GM21528 (cell line): ENCODE measurements at regions not wholly inside any gene's neighbourhood (a gene's known extent, or its start where the extent isn't known, plus 50 kb on each side); places are given as distances from the start of the nearest gene placed in this dataset.

ENCODE experiments used
- ATAC-seq: cut with Tn5 transposase; IDR thresholded peaks from one replicate; pipeline ENCODE4 v1.9.1; 2021; ENCODE audit warnings: mild to moderate bottlenecking, moderate library complexity; ENCODE audit not compliant: unreplicated experiment, low FRiP score

DNA sequence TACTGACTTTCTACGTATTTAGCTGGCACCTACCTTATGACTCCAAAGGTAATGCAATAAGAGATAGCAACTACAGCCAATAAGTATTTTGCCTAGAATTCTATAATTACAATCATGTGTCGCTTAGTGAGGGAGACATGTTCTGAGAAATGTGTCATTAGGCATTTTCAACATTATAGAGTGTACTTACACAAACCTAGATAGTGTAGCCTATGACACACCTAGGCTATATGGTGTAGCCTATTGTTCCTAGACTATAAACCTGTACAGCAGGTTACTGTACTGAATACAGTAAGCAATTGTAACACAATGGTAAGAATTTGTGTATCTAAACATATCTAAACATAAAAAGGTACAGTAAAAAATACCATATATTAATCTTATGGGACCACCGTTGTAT lies 363.4 kb upstream of the DPH6 start:
- ATAC-seq: no peak

DNA sequence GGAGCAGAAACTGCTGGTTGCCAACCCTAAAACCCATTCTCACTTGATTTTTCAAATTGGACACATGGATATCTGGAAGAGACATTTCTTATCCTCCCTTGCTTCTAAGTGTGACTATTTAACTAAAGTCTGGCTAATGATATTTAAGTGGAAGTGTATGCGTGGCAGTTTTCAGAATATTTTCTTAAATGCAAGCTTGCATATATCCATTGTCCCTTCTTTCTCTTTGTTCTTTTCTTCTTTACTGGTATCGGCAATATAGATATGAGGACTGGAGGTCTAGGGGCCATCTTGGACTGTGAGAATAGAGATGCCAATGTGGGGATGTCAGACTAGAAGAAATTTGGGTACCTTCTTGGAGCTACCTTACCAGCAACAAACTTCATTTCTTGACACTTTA lies 364.3 kb upstream of the DPH6 start:
- ATAC-seq: no peak

DNA sequence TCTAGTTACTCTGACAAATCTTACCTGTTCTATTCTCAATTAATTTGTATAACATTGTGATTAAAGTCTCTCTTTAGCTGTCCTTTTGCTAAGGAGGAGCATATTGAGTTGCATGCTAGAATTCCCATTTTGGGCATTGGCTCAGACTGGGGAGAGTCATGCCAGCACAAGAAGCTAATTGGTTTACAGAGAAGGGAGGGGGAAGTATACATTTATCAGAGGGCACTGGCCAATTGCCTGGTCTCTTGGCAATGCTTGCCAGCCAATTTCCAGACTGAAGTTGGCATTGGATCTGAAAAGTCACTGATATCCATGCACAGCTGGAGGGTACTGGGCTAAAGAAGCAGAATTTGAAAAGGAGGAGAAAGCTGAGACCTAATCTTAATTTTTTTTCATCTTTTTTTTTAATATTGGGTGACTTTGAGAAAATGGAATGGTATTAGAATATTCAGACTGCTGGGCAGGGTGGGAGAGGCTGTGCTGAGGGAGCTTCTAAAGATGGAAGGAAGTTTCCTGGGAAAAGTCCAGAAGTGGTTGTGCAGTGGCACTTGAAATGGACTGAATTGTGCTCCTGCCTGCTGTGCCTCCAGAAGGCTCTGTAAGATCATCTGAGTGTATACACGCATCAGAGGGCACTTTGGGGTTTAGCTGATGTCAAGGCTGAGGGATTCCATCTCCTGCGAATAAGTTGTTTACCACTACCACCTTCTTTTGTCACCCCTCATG lies 365.2 kb upstream of the DPH6 start:
- no peak for ATAC-seq

DNA sequence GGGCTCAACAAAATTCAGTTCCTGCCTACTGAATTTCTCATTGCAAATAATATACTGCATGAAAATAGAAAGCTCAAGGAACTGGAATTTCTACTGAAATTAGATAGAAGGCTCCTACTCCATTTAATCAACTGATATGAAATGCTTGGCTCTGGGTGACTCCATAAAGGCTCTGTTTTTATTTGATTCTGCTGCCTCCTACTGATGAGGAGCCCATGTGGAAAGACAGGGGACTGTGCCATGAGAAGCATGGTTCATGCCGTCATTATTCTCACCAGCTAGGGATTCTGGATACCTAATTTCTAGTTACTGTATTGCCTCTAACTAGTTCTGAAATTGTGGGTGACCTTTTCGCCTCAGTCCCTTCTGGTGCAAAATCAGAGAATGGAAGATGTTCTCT lies 366.2 kb upstream of the DPH6 start:
- no peak for ATAC-seq

DNA sequence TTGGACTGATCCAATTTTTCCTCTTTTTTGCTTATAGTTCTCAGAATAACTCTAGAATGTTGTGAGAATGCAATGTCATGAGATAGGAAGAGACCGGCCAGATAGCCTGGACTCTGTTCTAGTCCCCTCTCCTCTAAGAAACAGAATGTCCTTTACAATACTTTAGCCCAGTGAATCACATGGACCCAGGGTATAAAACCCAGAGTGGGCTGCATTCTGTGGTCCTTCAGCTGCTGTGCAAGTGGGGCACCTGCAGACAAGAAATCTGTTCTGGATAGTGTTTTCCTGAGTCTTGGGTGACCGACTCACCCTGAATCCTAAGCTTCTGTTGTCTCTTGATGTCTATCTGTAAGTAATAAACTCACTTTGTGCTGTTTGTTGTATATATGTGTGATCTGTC lies 368.6 kb upstream of the DPH6 start:
- ATAC-seq: no peak

DNA sequence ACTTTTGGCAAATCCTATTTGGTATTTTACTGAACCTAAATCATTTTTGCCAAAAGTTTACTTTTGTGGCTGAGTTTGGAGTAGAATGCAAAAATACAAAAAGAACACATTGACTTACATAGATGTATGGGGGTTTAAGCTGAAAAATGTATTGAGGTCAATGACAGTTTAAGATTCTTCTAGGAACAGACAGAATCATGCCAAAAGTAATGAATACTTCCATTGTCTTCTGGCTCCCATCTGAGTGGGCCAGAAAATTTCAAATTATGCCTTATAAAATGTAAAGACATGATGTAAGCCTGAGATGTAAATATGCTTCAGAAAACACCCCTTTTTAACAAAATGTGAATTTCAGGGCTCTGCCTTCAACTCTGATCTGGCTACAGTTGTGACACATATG lies 375.1 kb upstream of the DPH6 start:
- no peak for ATAC-seq

DNA sequence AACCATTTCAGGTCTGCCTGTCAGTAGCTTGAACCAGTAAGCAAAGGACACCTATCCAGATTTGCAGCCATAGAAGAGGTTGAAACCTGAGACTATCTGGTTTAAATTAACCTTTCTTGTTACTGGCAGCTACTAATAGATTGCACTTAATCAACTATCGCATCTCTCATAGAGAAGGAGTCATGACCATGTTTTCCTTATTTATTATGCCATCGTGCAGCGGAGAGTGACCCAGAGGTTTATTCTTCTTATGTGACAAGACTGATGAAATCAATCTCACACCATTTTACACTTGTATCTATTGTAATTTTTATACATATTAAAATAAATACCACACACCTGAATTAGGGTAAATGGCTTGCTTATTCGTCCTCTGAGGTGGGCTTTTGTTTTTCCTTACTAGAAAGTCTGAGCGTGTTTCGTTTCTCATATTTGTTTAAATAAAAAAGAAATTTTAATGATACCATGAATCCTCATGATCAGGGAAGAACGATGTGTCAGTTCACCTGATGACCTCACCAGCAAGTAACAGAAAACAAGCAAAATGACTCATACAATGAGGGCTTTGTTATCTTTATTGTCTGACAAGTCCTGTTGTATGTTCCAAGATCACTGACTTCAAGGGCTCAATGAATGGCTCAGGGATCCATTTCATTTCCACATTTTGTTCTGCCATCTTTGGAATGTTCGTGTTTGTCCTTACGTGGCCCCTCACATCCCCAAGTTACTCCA lies 379.5 kb upstream of the DPH6 start:
- ATAC-seq: no peak

DNA sequence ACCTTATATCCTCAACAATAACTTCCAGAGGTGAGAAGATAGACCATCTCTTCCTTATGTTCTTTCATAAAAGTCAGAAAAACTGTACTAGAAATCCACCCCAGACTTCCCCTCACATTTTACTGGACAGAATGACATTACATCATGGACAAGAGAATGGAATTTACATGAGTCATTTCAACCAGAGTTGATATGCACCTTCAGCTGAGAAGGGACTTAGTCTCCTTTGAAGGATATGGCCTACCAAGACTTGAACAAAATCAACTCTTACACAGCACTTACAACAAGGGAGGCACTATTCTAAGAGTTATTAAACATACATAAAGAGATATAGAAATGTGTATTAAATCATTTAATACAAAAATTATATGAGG lies 380.0 kb upstream of the DPH6 start:
- ATAC-seq: no peak

DNA sequence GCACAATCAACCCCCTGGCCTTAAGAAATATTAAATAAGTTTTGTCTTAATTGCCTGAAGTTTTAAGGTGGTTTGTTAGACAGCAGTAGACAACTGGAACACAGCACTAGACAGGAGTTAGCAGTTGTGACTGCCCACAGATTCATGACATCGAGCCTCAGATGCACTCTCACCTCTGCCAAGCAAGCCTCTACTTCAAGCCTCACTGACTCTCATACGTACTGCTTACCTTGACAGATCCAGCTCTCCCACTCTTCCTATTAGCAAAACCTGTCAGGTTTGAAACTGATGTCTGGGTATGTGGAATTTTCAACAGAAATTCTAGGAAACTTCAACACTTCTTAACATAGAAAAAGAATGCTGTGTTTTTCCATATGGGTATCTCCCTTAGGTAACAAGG lies 382.9 kb upstream of the DPH6 start:
- no peak for ATAC-seq

DNA sequence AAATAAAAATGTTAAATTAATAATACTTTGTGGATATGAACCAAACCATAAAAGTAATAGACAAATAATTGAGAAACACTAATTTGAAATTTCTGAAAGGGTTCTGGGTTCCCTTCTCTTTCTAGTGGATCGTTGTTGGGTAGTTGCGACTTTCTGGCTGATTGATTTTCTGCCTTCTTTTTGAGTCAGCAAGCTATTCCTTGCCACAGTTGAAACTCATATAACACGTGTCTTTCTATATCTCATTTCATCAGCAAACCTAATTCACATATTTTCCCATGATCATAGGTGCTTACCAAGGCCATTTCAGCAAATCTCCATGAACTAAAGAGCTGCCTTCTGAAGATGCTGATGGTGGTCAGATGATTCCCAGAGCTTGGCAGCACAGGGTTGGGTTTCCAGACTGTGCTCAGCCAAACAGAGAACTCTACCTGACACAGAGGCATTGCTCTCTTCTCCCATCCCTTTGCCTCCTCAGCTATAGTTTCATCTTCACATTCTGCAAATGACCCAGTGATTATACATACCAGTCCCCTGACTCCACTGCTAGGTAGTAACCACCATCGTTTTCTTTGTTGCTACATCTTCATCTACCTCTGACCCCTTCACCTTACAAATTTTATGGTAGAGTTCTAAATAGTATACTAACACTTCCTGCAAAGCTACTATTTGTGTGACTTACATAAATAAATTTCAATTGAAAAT lies 383.9 kb upstream of the DPH6 start:
- ATAC-seq: peak; percentile 73

DNA sequence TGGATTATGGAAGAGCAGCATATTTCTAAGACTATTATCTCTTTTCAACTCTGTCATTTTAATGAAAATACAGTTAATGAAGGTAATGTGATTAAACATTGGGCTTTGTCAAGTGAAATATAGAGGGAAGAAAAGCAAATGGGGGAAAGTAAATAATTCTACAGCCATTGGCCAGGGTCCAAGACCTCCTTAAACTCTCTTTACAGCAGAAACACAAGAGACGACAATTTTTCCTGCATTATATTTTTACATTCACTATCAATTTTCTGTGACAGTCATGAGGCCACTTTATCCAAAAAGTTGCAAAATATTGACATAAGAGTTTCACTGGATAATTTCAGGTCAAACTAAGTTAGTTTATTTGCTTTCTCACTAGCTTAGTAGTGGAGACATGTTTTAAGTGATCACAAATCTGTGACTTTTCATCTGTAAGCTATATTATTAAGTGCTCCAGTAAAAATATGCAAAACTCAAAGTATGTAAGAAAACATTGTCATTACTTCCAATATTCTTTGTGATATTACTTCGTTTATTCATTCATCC lies 385.9 kb upstream of the DPH6 start:
- no peak for ATAC-seq

DNA sequence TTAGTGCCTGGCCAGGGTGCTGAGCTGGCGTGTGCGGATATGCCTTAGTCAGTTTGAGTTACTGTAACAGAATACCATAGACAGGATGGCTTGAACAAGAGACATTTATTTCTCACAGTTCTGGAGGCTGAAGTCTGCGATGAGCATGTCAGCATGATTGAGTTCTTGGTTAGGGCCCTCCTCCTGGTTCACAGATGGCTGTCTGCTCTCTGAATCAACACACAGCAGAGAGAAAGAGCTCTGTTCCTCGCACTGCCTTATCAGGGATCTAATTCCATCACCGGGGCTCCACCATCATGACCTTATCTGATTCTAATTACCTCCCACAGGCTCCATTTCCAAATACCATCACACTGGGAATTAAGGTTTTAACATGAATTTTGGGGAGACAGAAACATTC lies 386.6 kb upstream of the DPH6 start:
- no peak for ATAC-seq

DNA sequence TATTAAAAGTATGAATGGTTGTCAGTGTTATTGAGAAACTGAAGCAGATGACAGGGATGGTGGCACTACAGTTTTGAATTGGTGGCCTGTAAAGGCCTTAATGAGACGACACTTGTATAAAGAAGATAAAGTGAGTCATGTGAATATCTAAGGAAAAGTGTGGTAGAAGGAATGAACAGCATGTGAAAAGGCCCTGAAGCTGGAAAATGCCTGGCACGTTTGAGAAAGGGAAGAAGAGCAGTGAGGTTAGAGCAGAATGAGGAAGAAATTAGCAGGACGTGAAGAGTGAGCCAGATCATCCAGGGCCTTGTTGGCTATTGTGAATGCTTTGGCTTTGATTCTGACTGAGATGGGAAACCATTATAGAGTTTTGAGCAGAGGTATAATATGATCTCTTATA lies 387.6 kb upstream of the DPH6 start:
- no peak for ATAC-seq

DNA sequence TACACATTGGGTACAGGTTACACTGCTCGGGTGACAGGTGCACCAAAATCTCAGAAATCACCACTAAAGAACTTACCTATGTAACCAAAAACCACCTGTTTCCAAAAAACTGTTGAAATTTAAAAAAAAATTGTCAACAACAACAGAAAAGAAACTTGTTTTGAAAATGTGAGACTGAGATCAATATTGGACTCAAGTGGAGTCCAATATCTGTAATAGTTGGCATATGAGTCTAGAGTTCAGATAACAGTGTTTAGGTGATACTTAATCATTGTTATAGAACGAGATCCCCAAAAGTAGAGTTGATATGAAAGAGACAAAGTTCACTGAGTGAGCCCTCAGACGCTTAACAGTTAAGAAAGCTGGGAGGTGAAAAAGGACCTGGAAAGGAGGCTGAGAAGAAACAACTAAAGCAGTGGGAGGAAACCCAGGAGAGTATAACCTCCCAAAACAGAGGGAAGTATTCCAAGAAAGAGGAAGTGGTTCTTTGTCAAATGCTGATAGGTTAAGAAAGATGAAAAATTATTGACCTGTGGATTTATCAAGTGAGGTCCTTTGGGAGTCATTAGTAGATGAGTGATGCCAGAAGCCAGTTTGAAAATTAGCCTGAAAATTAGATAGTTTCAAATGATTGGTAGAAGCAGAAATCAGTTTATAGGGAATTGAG lies 388.6 kb upstream of the DPH6 start:
- no peak for ATAC-seq

DNA sequence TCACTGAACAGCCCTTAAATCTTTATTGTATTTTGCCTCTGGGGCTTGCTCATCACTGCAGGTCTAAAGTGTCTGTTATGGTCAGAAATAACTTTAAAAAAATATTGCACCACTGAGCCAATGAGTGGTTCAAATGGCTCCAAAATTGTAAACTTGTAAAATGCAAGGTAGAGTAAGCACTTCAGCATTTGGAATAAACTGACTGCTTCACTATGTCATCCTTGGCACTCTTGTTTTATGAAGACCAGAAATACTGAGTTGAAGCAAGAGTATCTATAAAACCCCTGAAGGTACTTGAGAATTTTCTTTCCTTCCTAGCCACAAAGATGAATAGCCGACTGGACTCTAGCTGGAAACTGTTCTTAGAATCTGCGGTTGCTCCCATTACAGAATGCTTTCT lies 390.3 kb upstream of the DPH6 start:
- ATAC-seq: no peak

DNA sequence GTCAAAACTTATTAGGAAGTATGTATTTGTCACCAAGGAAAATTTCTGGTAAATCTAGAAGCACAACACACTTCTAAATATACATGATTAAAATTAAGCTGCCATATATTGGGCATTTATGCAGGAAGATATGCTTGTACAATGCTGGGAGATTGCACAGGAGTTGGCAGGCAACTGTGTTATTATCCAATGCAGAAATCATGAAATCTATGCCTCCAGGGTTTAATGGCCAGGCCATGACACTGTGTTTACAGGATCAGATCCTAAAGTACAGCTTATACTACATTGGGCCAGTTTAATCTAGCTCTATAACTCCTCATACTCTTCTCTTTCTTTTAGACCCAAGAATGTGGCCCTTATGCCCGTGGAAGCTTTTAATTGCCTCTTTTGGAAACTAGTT lies 391.4 kb upstream of the DPH6 start:
- no peak for ATAC-seq

DNA sequence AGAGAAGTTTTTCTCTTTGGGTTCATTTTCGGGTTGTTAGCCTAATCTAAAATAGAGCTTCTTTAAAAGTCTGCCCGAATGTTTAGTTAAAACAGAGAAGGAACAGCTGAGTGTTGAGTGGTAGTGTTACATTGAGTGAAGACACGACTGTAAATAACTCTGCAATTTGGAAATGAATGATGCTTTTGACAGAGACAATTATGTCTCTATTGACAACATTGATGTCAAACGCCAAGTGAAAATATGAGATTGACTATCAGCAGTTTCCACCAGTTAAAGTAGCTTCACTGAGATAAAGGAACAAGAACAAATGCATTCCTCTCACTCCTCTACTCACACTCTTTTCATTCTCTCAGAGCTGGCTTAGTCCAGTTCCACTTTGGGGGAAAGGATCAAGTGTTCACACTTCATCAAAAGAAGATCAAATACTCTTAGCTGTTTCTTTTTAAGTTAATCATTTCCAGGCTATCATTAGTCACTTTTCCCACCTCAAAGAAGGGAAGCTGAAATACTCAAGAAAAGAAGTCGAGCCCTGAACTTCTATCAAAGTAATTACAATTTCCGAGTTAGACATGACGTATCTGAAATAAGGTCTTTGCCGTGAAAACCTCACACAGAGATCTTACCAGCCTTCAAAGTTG lies 399.1 kb upstream of the DPH6 start:
- no peak for ATAC-seq

DNA sequence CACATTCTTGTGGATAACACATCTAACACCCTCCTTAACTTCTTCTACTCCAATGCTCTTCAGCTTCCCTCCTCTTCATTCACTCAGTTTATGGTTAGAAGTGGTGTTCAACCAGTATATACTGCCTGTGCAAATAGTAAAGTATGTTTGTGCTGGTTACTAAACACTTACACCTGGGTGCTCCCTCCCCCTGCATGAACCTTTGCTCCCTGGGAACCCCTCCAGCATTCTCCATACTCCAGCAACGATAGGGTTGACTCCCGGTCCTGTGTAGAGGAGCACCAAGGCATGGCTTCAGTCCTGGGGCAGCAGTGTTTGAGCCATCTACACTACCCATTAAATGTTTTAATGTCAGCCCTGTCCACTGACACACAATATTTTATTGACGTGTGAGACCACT lies 407.5 kb upstream of the DPH6 start:
- no peak for ATAC-seq

DNA sequence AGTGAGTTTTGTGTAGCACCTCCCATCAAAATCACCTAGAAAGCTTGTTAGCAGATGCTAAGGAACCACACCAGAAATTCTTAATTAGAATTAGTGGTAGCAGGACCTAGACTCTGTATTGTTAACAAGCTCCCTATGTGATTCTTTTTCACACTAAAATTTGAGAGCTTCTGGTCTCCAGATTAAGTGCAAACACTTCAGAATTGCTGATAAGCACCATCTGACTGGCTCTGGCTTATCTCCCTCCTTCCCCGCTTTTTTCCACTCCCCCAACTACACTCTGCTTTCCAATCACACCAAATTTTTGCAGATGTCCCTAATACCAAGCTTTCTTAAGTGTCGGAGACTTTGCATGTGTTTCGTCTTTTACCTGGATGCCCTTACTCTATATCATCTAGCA lies 410.1 kb upstream of the DPH6 start:
- no peak for ATAC-seq

DNA sequence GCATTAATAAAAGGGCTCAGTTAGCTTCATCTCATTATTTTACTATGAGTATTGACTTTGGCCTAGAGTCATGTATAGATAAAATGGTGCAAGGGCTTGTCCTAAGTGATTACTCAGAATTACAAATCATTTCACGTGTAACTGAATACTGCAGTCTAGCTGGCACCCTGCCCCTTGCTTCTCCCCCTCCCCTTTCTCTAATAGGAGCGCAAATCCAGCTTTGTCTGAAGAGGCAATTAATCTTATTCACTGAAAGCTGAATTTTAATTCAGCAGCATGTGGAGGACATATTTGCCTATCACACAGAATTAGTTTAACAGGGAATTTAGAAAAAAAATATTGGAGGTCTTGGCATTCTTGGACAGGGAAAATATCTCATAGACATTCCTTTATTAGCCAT lies 412.1 kb upstream of the DPH6 start:
- no peak for ATAC-seq

DNA sequence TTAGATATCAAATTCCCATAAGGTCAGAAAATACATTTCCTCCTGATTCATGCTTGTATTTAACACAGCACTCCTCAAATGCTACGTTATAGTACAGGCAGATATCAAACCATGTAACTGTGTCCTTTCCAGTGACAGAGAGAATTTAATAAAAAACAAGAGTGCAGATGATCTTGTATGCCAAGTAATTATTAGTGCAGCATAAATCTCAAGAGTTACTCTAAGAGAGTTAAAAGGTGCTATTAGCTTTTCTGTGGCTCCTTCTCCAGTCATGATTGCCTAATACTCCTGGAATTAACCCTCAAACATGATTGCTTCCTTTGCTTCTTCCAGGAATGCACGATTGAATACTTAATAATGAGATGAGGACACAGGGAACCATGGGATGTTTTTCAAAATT lies 413.0 kb upstream of the DPH6 start:
- no peak for ATAC-seq
